ENCODE measurements at regions not wholly inside any gene's neighbourhood (a gene's known extent, or its start where the extent isn't known, plus 50 kb on each side); places are given as distances from the start of the nearest gene placed in this dataset.

GRCh38 chr1:181341026-181341632 is 142.2 kb upstream of the CACNA1E start:
- H3K4me3 ChIP-seq (ENCODE audit: low read depth in 1 of 2, low read length in 2 of 2): no peak overlapping the region
- H3K9ac ChIP-seq (ENCODE audit: low read depth in 1 of 2, low read length in 2 of 2): no peak overlapping the region
- no peak overlapping the region for H3K27ac ChIP-seq (ENCODE audit: low read depth, low read length)
- peaks cover 0 to 5% of the 10 kb centered on the region in 2 donors for H3K27me3 ChIP-seq (ENCODE audit: control insufficient read depth in 1 of 2, insufficient read depth in 2 of 2, low read length in 2 of 2)
- H3K36me3 ChIP-seq (ENCODE audit: control insufficient read depth in 1 of 2, insufficient read depth in 2 of 2, low read length in 2 of 2): no peaks in the 10 kb centered on the region
- no peaks in the 10 kb centered on the region for H3K4me1 ChIP-seq (ENCODE audit: control insufficient read depth in 1 of 2, insufficient read depth in 2 of 2, low read length in 2 of 2)
- H3K9me3 ChIP-seq (ENCODE audit: control insufficient read depth in 1 of 2, low read length in 2 of 2): no peaks in the 10 kb centered on the region

GRCh38 chr1:181344091-181344490 is 139.2 kb upstream of the CACNA1E start:
- Histone ChIP-seq H3K9me3 (ENCODE audit: control insufficient read depth in 1 of 2, low read length in 2 of 2) (no peaks in the 10 kb centered on the region), H3K27ac (ENCODE audit: low read depth, low read length) (no peak overlapping the region), H3K36me3 (ENCODE audit: control insufficient read depth in 1 of 2, insufficient read depth in 2 of 2, low read length in 2 of 2) (no peaks in the 10 kb centered on the region)

GRCh38 chr1:181345146-181345545 is 138.2 kb upstream of the CACNA1E start:
- Histone ChIP-seq H3K27ac (ENCODE audit: low read depth, low read length) (no peak overlapping the region), H3K27me3 (ENCODE audit: control insufficient read depth in 1 of 2, insufficient read depth in 2 of 2, low read length in 2 of 2) (peaks cover 0 to 5% of the 10 kb centered on the region in 2 donors), H3K9me3 (ENCODE audit: control insufficient read depth in 1 of 2, low read length in 2 of 2) (no peaks in the 10 kb centered on the region), H3K4me3 (ENCODE audit: low read depth in 1 of 2, low read length in 2 of 2) (no peak overlapping the region), H3K4me1 (ENCODE audit: control insufficient read depth in 1 of 2, insufficient read depth in 2 of 2, low read length in 2 of 2) (no peaks in the 10 kb centered on the region), H3K9ac (ENCODE audit: low read depth in 1 of 2, low read length in 2 of 2) (no peak overlapping the region), H3K36me3 (ENCODE audit: control insufficient read depth in 1 of 2, insufficient read depth in 2 of 2, low read length in 2 of 2) (no peaks in the 10 kb centered on the region)

More at GRCh38 chr1:181344091-181344490, 139.2 kb upstream of the CACNA1E start:
- H3K9ac ChIP-seq (ENCODE audit: low read depth in 1 of 2, low read length in 2 of 2): no peak overlapping the region
- peaks cover 0 to 5% of the 10 kb centered on the region in 2 donors for H3K27me3 ChIP-seq (ENCODE audit: control insufficient read depth in 1 of 2, insufficient read depth in 2 of 2, low read length in 2 of 2)
- no peaks in the 10 kb centered on the region for H3K4me1 ChIP-seq (ENCODE audit: control insufficient read depth in 1 of 2, insufficient read depth in 2 of 2, low read length in 2 of 2)
- no peak overlapping the region for H3K4me3 ChIP-seq (ENCODE audit: low read depth in 1 of 2, low read length in 2 of 2)

GRCh38 chr1:181347495-181348390 is 135.6 kb upstream of the CACNA1E start:
- Histone ChIP-seq H3K9ac (ENCODE audit: low read depth in 1 of 2, low read length in 2 of 2) (no peak overlapping the region), H3K36me3 (ENCODE audit: control insufficient read depth in 1 of 2, insufficient read depth in 2 of 2, low read length in 2 of 2) (no peaks in the 10 kb centered on the region), H3K4me3 (ENCODE audit: low read depth in 1 of 2, low read length in 2 of 2) (no peak overlapping the region), H3K9me3 (ENCODE audit: control insufficient read depth in 1 of 2, low read length in 2 of 2) (no peaks in the 10 kb centered on the region), H3K27me3 (ENCODE audit: control insufficient read depth in 1 of 2, insufficient read depth in 2 of 2, low read length in 2 of 2) (peaks cover 0 to 5% of the 10 kb centered on the region in 2 donors), H3K27ac (ENCODE audit: low read depth, low read length) (no peak overlapping the region), H3K4me1 (ENCODE audit: control insufficient read depth in 1 of 2, insufficient read depth in 2 of 2, low read length in 2 of 2) (no peaks in the 10 kb centered on the region)

GRCh38 chr1:181349512-181349911 is 133.8 kb upstream of the CACNA1E start:
- Histone ChIP-seq H3K9ac (ENCODE audit: low read depth in 1 of 2, low read length in 2 of 2) (no peak overlapping the region), H3K36me3 (ENCODE audit: control insufficient read depth in 1 of 2, insufficient read depth in 2 of 2, low read length in 2 of 2) (no peaks in the 10 kb centered on the region), H3K4me1 (ENCODE audit: control insufficient read depth in 1 of 2, insufficient read depth in 2 of 2, low read length in 2 of 2) (no peaks in the 10 kb centered on the region), H3K27ac (ENCODE audit: low read depth, low read length) (no peak overlapping the region), H3K4me3 (ENCODE audit: low read depth in 1 of 2, low read length in 2 of 2) (no peak overlapping the region), H3K9me3 (ENCODE audit: control insufficient read depth in 1 of 2, low read length in 2 of 2) (no peaks in the 10 kb centered on the region), H3K27me3 (ENCODE audit: control insufficient read depth in 1 of 2, insufficient read depth in 2 of 2, low read length in 2 of 2) (no peaks in the 10 kb centered on the region)

GRCh38 chr1:181350131-181350530 is 133.2 kb upstream of the CACNA1E start:
- H3K4me1 ChIP-seq (ENCODE audit: control insufficient read depth in 1 of 2, insufficient read depth in 2 of 2, low read length in 2 of 2): no peaks in the 10 kb centered on the region
- H3K27me3 ChIP-seq (ENCODE audit: control insufficient read depth in 1 of 2, insufficient read depth in 2 of 2, low read length in 2 of 2): no peaks in the 10 kb centered on the region

GRCh38 chr1:181351740-181352139 is 131.6 kb upstream of the CACNA1E start:
- Histone ChIP-seq H3K27me3 (ENCODE audit: control insufficient read depth in 1 of 2, insufficient read depth in 2 of 2, low read length in 2 of 2) (no peaks in the 10 kb centered on the region), H3K27ac (ENCODE audit: low read depth, low read length) (no peak overlapping the region), H3K4me3 (ENCODE audit: low read depth in 1 of 2, low read length in 2 of 2) (no peak overlapping the region), H3K4me1 (ENCODE audit: control insufficient read depth in 1 of 2, insufficient read depth in 2 of 2, low read length in 2 of 2) (no peaks in the 10 kb centered on the region), H3K9ac (ENCODE audit: low read depth in 1 of 2, low read length in 2 of 2) (no peak overlapping the region), H3K36me3 (ENCODE audit: control insufficient read depth in 1 of 2, insufficient read depth in 2 of 2, low read length in 2 of 2) (no peaks in the 10 kb centered on the region), H3K9me3 (ENCODE audit: control insufficient read depth in 1 of 2, low read length in 2 of 2) (no peaks in the 10 kb centered on the region)

More at GRCh38 chr1:181350131-181350530, 133.2 kb upstream of the CACNA1E start:
- H3K36me3 ChIP-seq (ENCODE audit: control insufficient read depth in 1 of 2, insufficient read depth in 2 of 2, low read length in 2 of 2): no peaks in the 10 kb centered on the region
- no peak overlapping the region for H3K9ac ChIP-seq (ENCODE audit: low read depth in 1 of 2, low read length in 2 of 2)
- H3K9me3 ChIP-seq (ENCODE audit: control insufficient read depth in 1 of 2, low read length in 2 of 2): no peaks in the 10 kb centered on the region
- H3K4me3 ChIP-seq (ENCODE audit: low read depth in 1 of 2, low read length in 2 of 2): no peak overlapping the region
- H3K27ac ChIP-seq (ENCODE audit: low read depth, low read length): no peak overlapping the region

GRCh38 chr1:181352695-181353094 is 130.6 kb upstream of the CACNA1E start:
- Histone ChIP-seq H3K9me3 (ENCODE audit: control insufficient read depth in 1 of 2, low read length in 2 of 2) (no peaks in the 10 kb centered on the region), H3K4me3 (ENCODE audit: low read depth in 1 of 2, low read length in 2 of 2) (no peak overlapping the region), H3K36me3 (ENCODE audit: control insufficient read depth in 1 of 2, insufficient read depth in 2 of 2, low read length in 2 of 2) (no peaks in the 10 kb centered on the region), H3K9ac (ENCODE audit: low read depth in 1 of 2, low read length in 2 of 2) (no peak overlapping the region), H3K27me3 (ENCODE audit: control insufficient read depth in 1 of 2, insufficient read depth in 2 of 2, low read length in 2 of 2) (no peaks in the 10 kb centered on the region), H3K27ac (ENCODE audit: low read depth, low read length) (no peak overlapping the region), H3K4me1 (ENCODE audit: control insufficient read depth in 1 of 2, insufficient read depth in 2 of 2, low read length in 2 of 2) (no peaks in the 10 kb centered on the region)

- Histone ChIP-seq H3K9ac (ENCODE audit: low read depth in 1 of 2, low read length in 2 of 2) (no peak overlapping the region), H3K9me3 (ENCODE audit: control insufficient read depth in 1 of 2, low read length in 2 of 2) (no peaks in the 10 kb centered on the region), H3K4me1 (ENCODE audit: control insufficient read depth in 1 of 2, insufficient read depth in 2 of 2, low read length in 2 of 2) (no peaks in the 10 kb centered on the region), H3K4me3 (ENCODE audit: low read depth in 1 of 2, low read length in 2 of 2) (no peak overlapping the region), H3K27me3 (ENCODE audit: control insufficient read depth in 1 of 2, insufficient read depth in 2 of 2, low read length in 2 of 2) (no peaks in the 10 kb centered on the region), H3K27ac (ENCODE audit: low read depth, low read length) (no peak overlapping the region), H3K36me3 (ENCODE audit: control insufficient read depth in 1 of 2, insufficient read depth in 2 of 2, low read length in 2 of 2) (no peaks in the 10 kb centered on the region)
These were observed 129.8 kb upstream of the CACNA1E start for GRCh38 chr1:181353526-181353925.

- H3K4me3 ChIP-seq (ENCODE audit: low read depth in 1 of 2, low read length in 2 of 2): no peak overlapping the region
- no peak overlapping the region for H3K27ac ChIP-seq (ENCODE audit: low read depth, low read length)
- no peaks in the 10 kb centered on the region for H3K9me3 ChIP-seq (ENCODE audit: control insufficient read depth in 1 of 2, low read length in 2 of 2)
- no peaks in the 10 kb centered on the region for H3K36me3 ChIP-seq (ENCODE audit: control insufficient read depth in 1 of 2, insufficient read depth in 2 of 2, low read length in 2 of 2)
- H3K27me3 ChIP-seq (ENCODE audit: control insufficient read depth in 1 of 2, insufficient read depth in 2 of 2, low read length in 2 of 2): no peaks in the 10 kb centered on the region
- no peak overlapping the region for H3K9ac ChIP-seq (ENCODE audit: low read depth in 1 of 2, low read length in 2 of 2)
- H3K4me1 ChIP-seq (ENCODE audit: control insufficient read depth in 1 of 2, insufficient read depth in 2 of 2, low read length in 2 of 2): no peaks in the 10 kb centered on the region
These were observed 128.5 kb upstream of the CACNA1E start for GRCh38 chr1:181354865-181355264.

Data from duodenal mucosa (tissue), 2 donors.